GM19328 (cell line): ENCODE measurements at regions not wholly inside any gene's neighbourhood (a gene's known extent, or its start where the extent isn't known, plus 50 kb on each side); places are given as distances from the start of the nearest gene placed in this dataset.

ENCODE experiments used
- ATAC-seq: cut with Tn5 transposase; IDR thresholded peaks from one replicate; pipeline ENCODE4 v1.9.1; 2021; ENCODE audit warnings: mild to moderate bottlenecking, moderate library complexity; ENCODE audit not compliant: unreplicated experiment

DNA sequence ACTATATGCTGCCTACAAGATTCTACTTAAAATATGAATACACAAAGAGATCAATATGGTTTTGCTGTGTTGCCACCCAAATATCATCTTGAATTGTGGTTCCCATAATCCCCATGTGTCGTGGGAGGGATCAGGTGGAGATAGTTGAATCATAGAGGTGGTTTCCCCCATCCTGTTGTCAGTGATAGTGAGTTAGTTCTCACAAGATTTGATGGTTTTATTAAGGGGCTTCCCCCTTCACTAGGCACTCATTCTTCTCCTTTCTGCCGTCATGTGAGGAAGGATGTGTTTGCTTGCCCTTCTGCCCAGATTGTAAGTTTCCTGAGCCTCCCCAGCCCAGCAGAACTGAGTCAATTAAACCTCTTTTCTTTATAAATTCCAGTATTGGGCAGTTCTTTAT lies 654.4 kb upstream of the NR5A2 start:
- ATAC-seq = no peak

GRCh38 chr1:199377211-199377610 lies 650.3 kb upstream of the NR5A2 start:
- no peak for ATAC-seq

- no peak for ATAC-seq
Observed at GRCh38 chr1:199383793-199384192, 643.7 kb upstream of the NR5A2 start.

DNA sequence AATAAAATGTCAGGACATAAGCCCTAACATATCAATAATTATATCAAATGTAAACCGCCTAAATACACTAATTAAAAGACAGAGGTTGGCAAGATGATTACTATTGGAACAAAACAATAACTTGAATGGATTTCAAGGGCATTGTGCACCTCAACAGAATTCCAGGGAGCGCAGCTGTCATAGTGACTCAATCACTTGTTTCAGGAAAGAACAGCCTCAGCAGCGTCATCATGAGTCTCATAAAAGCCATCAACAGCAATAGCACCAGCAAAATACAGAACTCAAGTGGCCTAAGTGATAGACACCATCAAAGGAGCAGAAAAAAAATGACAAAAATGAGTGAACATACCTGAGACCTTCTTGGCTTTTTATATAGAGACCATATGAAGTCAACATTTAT lies 632.7 kb upstream of the NR5A2 start:
- ATAC-seq = no peak

GRCh38 chr1:199396456-199396855 lies 631.1 kb upstream of the NR5A2 start:
- ATAC-seq = no peak

- ATAC-seq = peak; percentile 80
Observed at GRCh38 chr1:199399996-199400724, 627.4 kb upstream of the NR5A2 start.

DNA sequence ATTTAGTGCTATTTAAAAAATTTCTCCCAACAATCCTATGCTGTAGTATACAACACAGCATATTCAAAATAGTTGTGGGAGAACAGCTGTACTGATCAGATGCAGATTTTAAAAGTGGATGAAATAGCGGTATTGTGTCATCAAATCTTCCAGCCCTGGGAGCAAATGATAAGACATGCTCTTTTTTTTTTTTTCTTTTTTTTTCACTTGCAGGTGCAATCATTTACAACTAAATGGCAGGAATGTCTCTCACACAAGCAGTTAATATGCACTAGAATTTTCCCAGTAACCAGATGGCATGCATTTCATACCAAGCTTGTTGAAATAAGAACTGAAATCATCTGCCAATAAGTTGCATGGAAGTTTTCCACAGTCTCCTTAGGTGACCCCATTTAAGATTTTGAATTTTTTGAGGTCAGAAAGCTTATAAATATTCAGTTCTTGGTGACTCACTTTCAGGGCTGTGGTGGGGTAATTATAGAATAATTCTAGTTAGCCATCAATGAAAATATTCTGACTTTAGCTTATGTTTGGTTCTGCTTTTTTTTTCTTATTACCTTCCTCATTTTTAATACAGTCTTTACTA lies 623.9 kb upstream of the NR5A2 start:
- no peak for ATAC-seq

GRCh38 chr1:199404191-199404590 lies 623.3 kb upstream of the NR5A2 start:
- ATAC-seq = no peak

DNA sequence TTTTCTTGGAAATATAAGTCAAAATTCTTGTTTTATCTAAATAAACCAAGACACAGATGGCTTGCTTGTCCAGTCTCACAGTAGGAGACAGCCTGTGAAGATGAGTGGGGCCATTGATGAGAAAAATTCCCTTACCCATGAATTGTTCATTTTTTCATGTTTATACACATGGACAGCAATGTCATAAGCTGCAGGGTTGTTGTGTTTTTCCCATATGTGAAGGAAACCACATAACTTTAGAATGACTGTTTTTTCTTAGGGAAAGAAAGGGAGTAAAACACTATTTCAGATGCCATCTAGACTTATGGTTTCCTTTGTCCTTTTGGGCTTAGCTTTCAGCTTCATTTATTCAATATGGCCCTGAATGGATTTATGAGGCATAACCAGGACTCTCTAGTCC lies 622.5 kb upstream of the NR5A2 start:
- no peak for ATAC-seq

GRCh38 chr1:199405634-199406196 lies 621.8 kb upstream of the NR5A2 start:
- ATAC-seq = no peak

- no peak for ATAC-seq
Observed at GRCh38 chr1:199410462-199410861, 617.0 kb upstream of the NR5A2 start.

- no peak for ATAC-seq
Observed at GRCh38 chr1:199411506-199411905, 616.0 kb upstream of the NR5A2 start.

DNA sequence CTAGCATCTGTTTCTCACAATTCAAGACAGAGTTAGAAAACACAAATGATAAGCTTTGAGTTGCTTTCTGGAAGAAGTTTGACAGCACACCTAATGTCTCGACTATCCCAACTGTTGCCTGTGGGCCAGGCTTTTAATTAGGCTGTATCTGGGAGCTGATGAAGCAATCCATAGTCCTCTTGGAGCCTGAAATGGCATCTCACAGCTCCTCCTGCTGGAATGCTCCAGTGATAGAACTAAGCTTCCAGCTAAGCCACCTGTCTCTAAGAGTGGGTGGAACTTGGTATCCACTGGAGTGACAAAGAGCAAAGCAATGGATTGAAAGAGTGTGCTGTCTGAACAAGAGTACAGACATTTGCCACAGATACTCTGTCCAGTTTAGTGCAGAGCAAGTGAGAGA lies 605.3 kb upstream of the NR5A2 start:
- no peak for ATAC-seq

DNA sequence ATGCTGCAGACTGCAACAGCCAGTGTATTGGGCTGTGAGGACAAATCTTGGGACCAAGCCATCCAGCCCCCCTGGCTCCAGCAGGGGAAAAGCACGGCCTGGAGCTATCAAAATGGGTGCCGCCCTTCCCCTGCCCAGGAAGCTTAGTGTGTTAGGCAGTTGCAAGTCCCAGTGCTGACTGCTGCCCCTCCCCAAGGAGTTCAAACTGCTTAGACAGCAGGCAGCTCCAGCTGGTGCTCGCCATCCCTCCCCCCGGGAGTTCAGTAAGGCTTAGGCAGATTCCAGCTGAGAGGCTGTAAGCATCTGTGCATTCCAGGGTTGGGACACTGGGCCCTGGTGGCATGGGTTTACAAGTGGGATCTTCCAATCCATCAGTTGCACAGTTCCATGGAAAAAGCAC lies 579.6 kb upstream of the NR5A2 start:
- ATAC-seq = no peak

- ATAC-seq = no peak
Observed at GRCh38 chr1:199448646-199449045, 578.9 kb upstream of the NR5A2 start.

GRCh38 chr1:199449221-199449620 lies 578.3 kb upstream of the NR5A2 start:
- ATAC-seq = no peak

GRCh38 chr1:199449681-199450080 lies 577.8 kb upstream of the NR5A2 start:
- no peak for ATAC-seq

DNA sequence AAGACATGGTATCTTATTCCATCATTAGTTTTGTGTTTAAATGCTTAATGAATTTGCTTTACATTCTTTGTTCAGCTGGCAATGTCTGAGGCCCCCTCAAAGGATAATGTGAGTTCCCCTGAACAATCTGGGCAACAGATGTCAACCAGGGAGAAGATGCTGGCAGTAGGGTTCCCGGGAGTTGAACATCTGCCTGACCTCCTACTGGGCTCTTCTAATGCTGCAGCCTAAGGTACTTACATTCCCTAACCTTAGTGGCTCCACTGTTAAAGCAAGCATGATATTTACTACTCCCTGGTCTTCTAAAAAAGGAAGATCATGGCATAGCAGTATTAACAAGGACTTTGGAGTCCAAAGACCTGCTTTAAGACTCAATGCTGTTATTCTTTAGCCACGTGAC lies 574.9 kb upstream of the NR5A2 start:
- ATAC-seq = no peak

DNA sequence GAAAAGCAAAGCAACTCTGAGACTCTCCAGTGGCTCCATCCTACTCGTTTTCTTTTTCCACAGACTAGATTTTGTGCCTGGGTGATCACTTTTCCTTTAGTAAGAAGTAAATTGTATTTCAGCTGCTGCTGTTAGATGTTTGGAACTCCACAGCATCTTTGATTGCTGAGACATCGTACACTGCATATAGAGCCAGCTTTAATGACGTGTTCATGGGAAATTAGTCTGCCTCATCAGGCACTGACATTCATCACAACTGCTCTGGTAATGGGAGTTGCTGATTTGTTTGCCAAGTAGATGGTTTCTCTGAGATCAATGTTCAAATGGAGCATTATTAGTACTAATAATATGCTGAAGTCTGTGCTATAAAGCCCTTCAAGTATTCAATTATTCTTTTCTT lies 573.8 kb upstream of the NR5A2 start:
- no peak for ATAC-seq

DNA sequence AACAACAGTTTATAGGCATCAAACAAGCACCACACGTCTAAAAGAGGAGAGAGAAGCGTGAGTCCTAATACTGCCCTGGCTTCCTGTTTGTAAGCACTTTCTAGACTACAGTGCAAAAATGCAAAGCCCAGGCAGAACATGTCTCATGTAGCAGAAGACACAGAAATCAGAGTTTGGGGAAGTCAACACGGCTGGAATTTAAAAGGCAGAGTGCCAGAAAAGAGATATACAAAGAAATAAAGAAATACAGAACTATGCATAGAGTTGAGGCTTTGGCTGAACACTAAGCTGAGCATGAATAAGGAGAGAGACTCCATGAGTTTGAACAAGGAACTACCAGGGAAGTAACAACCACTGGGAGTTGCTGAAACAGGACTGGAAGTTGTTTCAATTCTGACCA lies 566.6 kb upstream of the NR5A2 start:
- ATAC-seq = no peak

GRCh38 chr1:199463521-199464127 lies 563.9 kb upstream of the NR5A2 start:
- ATAC-seq = no peak

GRCh38 chr1:199466961-199467360 lies 560.5 kb upstream of the NR5A2 start:
- ATAC-seq = no peak
